ENCODE measurements at regions not wholly inside any gene's neighbourhood (a gene's known extent, or its start where the extent isn't known, plus 50 kb on each side); places are given as distances from the start of the nearest gene placed in this dataset.
A peak's percentile ranks its signal among the peaks of the same experiment; 100 is the strongest.

DNA sequence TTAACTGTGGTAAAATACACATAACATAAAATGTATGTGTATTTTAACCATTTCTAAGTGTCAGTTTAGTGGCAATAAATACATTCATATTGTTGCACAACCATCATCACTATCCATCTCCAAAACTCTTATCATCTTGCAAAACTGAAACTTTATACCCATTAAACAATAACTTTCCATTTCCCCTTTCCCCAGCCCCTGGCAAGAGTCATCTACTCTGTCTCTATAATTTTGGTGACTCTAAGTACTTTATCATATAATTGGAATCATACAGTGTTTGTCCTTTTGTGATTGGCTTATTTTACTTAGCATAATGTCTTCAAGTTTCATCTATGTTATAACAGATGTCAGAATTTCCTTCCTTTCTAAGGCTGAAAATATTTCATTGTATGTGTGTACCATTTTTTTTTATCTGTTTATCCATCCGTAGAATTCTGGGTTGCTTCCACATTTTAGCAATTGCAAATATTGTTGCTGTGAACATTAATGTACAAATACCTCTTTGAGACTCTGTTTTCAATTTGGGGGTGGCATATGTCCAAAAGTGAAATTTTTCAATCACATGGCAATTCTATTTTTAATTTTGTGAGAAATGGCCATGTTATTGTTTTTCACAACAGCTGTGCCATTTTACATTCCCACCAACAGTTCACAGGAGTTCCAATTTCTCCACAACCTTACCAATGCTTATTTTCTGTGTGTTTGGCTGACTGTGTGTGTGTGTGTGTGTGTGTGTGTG is 153.9 kb upstream of the GORAB start:
- H3K27ac ChIP-seq = no peak overlapping the region
- H3K4me3 ChIP-seq = no peak overlapping the region
- no peaks in the 10 kb centered on the region for H3K27me3 ChIP-seq
- no peaks in the 10 kb centered on the region for H3K36me3 ChIP-seq
- ATAC-seq (ENCODE audit: low FRiP score in 2 of 2) (no peak), DNase-seq (no peak)
- 23 to 30% methylated on average over 1 of the region's 1 CpG for WGBS, 2 donors
- H3K4me1 ChIP-seq = peaks cover 0 to 7% (median 2%) of the 10 kb centered on the region in 4 donors
- no peaks in the 10 kb centered on the region for H3K9me3 ChIP-seq
- TF ChIP-seq EP300 (IDR thresholded peaks at IDR 0.05) = no peak
- TF ChIP-seq, protein P1, sequence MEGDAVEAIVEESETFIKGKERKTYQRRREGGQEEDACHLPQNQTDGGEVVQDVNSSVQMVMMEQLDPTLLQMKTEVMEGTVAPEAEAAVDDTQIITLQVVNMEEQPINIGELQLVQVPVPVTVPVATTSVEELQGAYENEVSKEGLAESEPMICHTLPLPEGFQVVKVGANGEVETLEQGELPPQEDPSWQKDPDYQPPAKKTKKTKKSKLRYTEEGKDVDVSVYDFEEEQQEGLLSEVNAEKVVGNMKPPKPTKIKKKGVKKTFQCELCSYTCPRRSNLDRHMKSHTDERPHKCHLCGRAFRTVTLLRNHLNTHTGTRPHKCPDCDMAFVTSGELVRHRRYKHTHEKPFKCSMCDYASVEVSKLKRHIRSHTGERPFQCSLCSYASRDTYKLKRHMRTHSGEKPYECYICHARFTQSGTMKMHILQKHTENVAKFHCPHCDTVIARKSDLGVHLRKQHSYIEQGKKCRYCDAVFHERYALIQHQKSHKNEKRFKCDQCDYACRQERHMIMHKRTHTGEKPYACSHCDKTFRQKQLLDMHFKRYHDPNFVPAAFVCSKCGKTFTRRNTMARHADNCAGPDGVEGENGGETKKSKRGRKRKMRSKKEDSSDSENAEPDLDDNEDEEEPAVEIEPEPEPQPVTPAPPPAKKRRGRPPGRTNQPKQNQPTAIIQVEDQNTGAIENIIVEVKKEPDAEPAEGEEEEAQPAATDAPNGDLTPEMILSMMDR (IDR thresholded peaks at IDR 0.05) = no peak
- no peak for TF ChIP-seq POLR2AphosphoS5 (IDR thresholded peaks at IDR 0.05)
- TF ChIP-seq POLR2A (IDR thresholded peaks at IDR 0.05) = no peak

DNA sequence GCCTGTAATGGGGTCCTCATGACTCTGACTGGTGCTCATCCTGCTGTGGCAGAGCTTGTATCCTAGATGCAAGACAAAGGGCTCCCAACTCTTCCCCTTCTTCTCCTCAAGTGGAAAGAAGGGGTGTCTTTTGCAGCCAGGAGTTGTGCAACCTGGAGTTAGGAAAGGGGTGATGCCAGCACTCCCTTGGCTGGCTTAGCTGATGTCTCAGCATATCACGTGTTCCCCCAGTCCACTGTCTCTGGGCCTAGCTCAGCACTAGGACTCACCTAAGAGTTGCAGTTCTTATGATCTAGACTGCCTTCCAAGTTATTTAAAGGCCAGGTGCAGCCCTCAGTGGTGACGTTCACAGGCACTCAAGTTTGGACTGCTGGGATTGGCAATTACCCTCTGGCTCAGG is 146.2 kb upstream of the GORAB start:
- no peaks in the 10 kb centered on the region for H3K9me3 ChIP-seq
- H3K36me3 ChIP-seq = no peaks in the 10 kb centered on the region
- H3K27ac ChIP-seq = no peak overlapping the region
- WGBS, 2 donors = 81 to 82% methylated on average over 2 of the region's 2 CpGs
- no peaks in the 10 kb centered on the region for H3K27me3 ChIP-seq
- TF ChIP-seq POLR2AphosphoS5 (IDR thresholded peaks at IDR 0.05) (no peak), POLR2A (IDR thresholded peaks at IDR 0.05) (no peak)
- no peaks in the 10 kb centered on the region for H3K4me1 ChIP-seq
- no peak overlapping the region for H3K4me3 ChIP-seq
- no peak for ATAC-seq (ENCODE audit: low FRiP score in 2 of 2)
- no peak for DNase-seq

- DNase-seq (no peak), ATAC-seq (ENCODE audit: low FRiP score in 2 of 2) (peak in 1 of 2 donors; percentile 62)
- no peak overlapping the region for H3K4me3 ChIP-seq
- no peaks in the 10 kb centered on the region for H3K36me3 ChIP-seq
- TF ChIP-seq, protein P1 (IDR thresholded peaks at IDR 0.05) = no peak
- TF ChIP-seq POLR2AphosphoS5 (IDR thresholded peaks at IDR 0.05) (no peak), POLR2A (IDR thresholded peaks at IDR 0.05) (no peak), EP300 (IDR thresholded peaks at IDR 0.05) (no peak)
- no peaks in the 10 kb centered on the region for H3K4me1 ChIP-seq
- 35 to 43% methylated on average over 2 of the region's 2 CpGs for WGBS, 2 donors
- H3K27me3 ChIP-seq = no peaks in the 10 kb centered on the region
- H3K27ac ChIP-seq = no peak overlapping the region
- H3K9me3 ChIP-seq = no peaks in the 10 kb centered on the region
These were observed 143.5 kb upstream of the GORAB start for GRCh38 chr1:170388489-170388888.

DNA sequence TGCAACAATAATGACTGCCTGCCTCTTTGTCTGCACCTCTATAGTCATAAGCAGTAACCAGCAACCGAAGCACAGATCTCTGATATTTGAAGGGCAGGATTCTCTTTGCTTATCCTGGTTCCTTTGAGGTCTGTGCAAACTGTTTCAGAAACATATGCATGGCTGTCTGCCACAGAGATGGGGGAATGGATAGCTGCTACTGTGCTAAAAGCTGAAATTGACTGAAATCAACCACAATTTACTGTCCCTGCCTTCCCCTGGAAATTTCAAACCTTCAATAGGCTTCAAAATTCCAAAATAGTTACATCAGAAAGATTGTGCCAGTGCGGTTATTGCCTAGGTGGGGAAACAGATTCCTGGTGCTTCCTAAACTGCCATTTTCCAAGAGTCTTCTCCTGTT is 136.8 kb upstream of the GORAB start:
- no peaks in the 10 kb centered on the region for H3K36me3 ChIP-seq
- TF ChIP-seq POLR2A (IDR thresholded peaks at IDR 0.05) = no peak
- TF ChIP-seq EP300 (IDR thresholded peaks at IDR 0.05) = no peak
- TF ChIP-seq POLR2AphosphoS5 (IDR thresholded peaks at IDR 0.05) = no peak
- WGBS, 2 donors = 92 to 93% methylated on average over 2 of the region's 2 CpGs
- no peaks in the 10 kb centered on the region for H3K4me1 ChIP-seq
- no peaks in the 10 kb centered on the region for H3K9me3 ChIP-seq
- no peaks in the 10 kb centered on the region for H3K27me3 ChIP-seq
- ATAC-seq (ENCODE audit: low FRiP score in 2 of 2) (no peak), DNase-seq (no peak)
- H3K4me3 ChIP-seq = no peak overlapping the region
- no peak overlapping the region for H3K27ac ChIP-seq

- Histone ChIP-seq H3K4me3 (no peak overlapping the region), H3K9me3 (no peaks in the 10 kb centered on the region), H3K27me3 (no peaks in the 10 kb centered on the region), H3K36me3 (no peaks in the 10 kb centered on the region), H3K27ac (no peak overlapping the region), H3K4me1 (no peaks in the 10 kb centered on the region)
- peak in 1 of 2 donors; percentile 39 for ATAC-seq (ENCODE audit: low FRiP score in 2 of 2)
- TF ChIP-seq, protein P1 (IDR thresholded peaks at IDR 0.05) = no peak
- TF ChIP-seq POLR2A (IDR thresholded peaks at IDR 0.05) = no peak
- no peak for DNase-seq
These were observed 134.9 kb upstream of the GORAB start for GRCh38 chr1:170397061-170397460.
